GM19035 (cell line): ENCODE measurements at regions not wholly inside any gene's neighbourhood (a gene's known extent, or its start where the extent isn't known, plus 50 kb on each side); places are given as distances from the start of the nearest gene placed in this dataset.

Experiments
- ATAC-seq: cut with Tn5 transposase; IDR thresholded peaks from one replicate; pipeline ENCODE4 v1.9.1; 2021; ENCODE audit not compliant: unreplicated experiment

- ATAC-seq, result no peak
Measured at GRCh38 chr2:107595749-107596148, 230.9 kb upstream of the RGPD4 start.

- ATAC-seq, result no peak
Measured at GRCh38 chr2:107597507-107597906, 229.2 kb upstream of the RGPD4 start.

DNA sequence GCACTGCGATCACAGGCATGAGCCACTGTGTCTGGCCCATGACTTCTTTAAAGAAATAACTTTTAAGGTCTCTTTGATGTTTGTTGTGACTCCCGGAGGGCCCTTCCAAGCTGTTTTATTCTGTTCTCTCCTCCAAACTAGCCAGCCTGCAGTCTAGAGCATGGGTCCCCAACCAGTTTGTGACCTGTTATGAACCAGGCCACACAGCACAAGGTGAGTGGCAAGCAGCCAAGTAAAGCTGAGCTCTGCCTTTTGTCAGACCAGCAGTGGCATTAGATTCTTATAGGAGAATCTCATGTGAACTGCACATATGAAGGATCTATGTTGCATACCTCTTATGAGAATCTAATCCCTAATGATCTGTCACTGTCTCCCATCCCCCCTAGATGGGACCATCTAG, 223.9 kb upstream of the RGPD4 start:
- ATAC-seq, result no peak

DNA sequence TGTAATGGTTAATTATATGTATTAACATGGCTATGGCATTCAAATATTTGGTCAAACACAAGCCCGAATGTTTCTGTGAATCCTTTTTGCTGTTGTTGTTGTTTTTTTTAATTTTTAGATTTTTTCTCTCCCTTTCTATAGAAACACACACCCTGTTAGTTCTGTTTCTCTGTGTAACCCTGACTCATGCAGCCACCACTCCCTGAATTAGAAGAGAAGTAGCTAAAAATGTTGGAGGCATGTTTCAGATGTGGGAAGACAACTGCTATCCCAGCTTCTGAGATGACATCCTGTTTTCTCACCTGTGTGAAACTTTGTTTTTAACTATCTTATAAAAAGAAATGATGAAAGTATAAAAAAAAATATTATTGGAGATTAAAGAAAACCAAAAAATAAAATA, 219.6 kb upstream of the RGPD4 start:
- no peak for ATAC-seq

DNA sequence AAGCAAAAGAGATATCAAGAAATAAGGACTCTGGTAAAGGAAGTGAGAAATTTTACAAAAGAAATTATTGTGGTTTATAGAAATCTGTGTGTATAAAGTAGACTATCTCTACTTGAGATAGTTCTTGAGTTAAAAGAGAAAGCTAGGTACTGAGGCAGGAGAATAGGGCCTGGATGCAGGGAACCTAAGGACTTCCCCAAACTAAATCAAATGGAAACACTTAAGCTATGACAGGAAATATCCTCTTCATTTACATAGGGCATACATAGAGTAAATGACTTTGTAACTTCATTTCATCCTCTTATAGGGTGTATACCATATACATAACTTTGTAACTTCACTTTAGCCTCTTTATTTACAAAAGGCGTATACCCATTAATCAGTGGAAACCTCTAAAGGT, 219.2 kb upstream of the RGPD4 start:
- ATAC-seq, result no peak

- ATAC-seq, result no peak
Measured at GRCh38 chr2:107615039-107615438, 211.7 kb upstream of the RGPD4 start.

DNA sequence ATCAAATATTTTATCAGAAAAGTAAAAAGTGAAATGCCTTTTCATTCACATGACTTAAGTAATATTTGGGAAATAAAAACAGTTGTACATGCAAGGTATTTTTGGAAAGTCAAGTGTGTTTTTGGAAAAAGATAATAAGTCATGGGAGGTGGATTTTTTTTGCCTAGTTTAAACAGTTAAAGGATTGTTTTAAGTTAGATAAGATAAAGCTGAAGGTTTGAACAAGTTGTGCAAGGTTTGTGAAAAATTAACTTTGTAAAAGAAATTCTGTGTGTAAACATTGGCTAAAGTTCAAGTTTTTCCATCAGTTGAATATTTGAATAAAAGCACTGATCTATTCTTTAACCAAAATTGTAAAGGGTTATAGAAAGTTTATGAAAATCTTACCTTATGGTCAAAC, 207.9 kb upstream of the RGPD4 start:
- no peak for ATAC-seq

DNA sequence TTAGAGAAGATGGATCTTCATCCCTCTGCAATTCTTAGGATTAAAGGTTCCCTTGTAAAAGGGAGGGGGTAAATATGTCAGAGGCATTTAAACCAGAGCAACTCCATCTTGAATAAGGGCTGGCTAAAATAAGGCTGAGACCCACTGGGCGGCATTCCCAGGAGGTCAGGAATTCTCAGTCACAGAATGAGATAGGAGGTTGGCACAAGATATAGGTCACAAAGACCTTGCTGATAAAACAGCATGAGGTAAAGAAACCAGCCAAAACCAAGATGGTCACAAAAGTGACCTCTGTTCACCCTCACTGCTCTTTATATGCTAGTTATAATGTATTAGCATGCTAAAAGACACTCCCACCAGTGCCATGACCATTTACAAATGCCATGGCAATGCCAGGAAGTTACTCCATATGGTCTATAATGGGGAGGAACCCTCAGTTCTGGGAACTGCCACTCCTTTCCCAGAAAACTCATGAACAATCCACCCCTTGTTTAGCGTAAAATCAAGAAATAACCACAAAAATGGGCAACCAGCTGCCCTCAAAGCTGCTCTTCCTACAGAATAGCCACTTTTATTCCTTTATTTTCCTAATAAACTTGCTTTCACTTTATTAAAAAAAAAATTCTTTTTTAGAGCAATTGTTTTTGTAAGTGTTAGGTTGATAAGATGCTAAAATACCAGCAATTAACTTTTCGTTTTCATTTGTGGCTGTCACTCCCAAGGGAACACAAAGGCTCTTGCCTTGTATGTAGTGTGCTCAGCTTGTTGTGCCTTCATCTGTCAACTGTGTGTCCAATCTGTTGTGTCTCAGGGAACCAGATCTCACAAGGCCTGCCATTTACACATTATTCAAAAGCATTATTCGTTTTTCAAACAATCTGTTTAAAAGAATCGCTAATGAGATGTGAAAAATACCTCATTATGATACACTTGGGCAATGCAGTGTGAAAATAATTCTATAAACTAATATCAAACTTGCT, 205.2 kb upstream of the RGPD4 start:
- ATAC-seq, result no peak

DNA sequence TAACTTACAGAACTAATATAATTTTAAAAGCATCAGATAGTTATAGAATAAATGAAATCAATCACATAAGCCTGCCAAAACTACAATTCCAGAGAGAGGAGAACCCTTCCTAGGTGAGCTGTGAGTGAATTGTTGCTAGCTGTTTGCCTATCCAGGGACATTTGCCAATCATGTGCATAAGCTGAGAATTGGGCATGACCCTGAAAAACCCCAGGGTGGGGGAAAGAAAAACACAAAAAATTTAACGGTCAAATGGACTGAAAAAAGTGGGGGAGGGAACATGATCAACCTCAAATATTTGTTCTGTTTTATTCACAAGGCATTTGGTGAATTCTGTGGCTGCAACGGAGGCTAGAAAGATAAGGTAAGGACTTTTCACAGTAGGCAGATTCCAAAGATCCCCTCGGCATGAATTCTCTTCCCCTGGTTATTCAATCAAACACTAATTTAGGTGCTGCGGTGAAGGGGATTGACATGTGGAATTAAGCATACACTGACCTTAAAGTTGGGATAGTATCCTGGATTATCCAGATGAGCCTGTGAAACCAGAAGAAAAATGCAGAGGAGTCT, 203.9 kb upstream of the RGPD4 start:
- ATAC-seq, result no peak

GRCh38 chr2:107625982-107626381, 200.7 kb upstream of the RGPD4 start:
- no peak for ATAC-seq

DNA sequence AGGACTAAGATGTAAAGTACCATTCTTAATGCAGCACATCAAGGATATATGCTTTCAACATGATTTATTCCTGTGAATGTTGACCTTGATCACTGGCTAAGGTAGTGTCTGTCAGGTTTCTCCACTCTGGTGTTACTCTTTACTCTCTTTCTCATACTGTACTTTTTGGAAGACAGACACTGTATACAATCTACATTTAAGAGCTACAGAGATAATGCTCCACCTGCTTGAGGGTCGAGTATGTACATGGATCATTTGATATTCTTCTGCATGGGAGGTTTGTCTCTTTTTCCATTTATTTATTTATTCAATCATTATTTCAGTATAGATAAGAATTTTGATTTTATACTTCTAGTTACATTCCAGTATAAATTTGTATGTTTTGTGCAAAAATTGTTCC, 199.5 kb upstream of the RGPD4 start:
- no peak for ATAC-seq

GRCh38 chr2:107627926-107628325, 198.8 kb upstream of the RGPD4 start:
- ATAC-seq, result no peak

- ATAC-seq, result no peak
Measured at GRCh38 chr2:107633580-107634147, 193.0 kb upstream of the RGPD4 start.

- ATAC-seq, result no peak
Measured at GRCh38 chr2:107634172-107634571, 192.5 kb upstream of the RGPD4 start.

GRCh38 chr2:107635883-107636282, 190.8 kb upstream of the RGPD4 start:
- no peak for ATAC-seq

DNA sequence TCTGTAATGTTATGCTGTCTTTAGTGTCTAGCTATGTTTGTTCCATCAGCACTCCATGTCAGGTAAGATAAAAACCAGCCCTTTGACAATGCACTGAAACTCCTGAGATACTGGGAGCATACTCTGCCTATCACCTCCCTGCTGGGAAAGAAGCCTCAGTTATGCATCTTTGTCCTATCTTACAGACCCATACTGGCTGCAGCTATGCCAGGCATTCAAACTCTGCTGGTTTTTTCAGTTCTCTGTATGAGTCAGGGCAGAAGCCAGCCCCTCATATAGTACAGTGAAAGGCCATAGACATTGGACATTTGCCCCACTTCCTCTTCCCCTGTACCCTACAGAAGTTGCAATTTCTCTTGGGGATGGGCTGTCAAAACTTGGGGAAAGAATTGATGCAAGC, 181.1 kb upstream of the RGPD4 start:
- ATAC-seq, result no peak

DNA sequence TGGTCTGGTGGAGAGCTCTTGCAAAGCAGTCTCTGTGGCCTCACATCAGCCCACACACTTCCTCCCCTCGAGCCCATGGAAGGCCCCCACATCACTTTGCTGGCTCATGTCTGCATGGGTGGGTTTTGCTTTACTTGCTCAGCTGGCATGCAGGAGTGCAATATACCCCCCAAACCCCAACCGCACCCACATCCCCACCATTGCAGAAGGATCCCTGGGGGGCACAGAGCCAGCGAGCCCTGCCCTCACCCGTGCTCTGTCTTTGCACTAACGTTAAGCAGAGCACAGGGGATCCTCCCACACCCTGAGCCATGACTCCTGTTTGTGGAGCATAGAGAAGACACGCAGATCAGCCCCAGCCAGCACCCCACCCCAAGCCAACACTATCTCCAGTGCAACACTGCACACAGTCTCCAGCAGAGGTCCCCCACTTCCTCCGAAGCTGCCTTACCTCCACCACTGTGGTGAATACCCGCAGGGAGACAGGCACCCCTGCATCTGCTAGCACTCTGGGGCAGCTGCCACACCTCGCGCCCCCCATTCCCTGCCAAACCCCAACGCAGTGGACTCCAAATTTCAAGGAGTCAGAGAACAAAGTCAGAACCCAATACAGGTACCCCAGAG, 177.8 kb upstream of the RGPD4 start:
- no peak for ATAC-seq

DNA sequence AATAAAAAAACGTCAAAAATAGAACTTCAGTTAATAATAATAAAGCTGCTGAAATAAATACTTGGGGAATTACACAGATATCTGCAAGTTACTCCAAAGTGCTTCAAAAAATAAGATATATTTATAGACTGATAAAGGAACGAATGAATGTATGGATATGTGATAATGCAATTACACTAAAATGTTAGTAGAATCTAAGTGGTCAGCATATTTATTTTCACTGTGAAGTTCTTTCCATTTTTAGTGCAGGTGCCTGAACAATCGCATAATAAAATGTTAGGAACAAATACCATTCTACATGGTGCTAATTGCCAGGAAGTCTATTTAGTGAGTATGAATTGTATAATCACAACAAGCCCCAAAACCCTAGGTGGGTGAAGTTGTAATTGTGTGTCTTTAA, 169.6 kb upstream of the RGPD4 start:
- no peak for ATAC-seq

GRCh38 chr2:107663632-107664031, 163.1 kb upstream of the RGPD4 start:
- ATAC-seq, result no peak

DNA sequence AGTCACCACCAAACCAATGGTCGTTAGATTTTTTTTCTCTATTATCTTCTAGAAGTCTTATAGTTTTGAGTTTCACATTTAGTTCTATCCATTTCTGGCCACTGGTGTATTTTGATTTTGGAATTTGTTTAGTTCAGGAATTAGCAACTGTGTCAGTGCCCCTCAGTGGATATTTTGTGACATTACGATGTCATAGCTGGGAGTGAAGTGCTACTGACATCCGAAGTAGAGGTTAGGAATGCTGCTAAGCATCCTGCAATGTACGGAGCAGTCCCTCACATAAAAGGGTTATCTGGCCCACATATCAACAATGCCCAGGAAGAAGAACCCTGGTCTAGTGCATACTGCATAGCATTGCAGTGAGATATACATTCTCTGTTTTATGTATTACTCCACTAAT, 157.4 kb upstream of the RGPD4 start:
- no peak for ATAC-seq

GRCh38 chr2:107681936-107682335, 144.8 kb upstream of the RGPD4 start:
- ATAC-seq, result no peak

DNA sequence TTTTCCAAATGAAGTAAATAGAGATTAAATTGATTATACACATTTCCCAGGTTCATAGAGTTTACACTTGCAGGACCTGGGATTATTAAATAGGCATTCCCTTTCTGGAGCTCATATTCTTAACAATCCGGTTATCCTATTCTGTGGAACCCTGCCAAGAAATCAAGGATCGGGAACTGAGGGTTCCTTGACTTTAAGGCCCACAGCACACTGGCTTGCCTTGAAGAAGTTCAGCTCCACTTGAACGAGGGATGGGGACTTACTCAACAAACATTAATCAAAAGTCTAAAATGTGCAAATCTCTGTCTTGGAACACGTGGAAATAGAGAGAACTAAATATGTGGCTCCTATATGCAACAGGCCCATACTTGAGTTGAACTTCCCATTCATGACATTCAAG, 142.3 kb upstream of the RGPD4 start:
- no peak for ATAC-seq
